ENCODE measurements at regions not wholly inside any gene's neighbourhood (a gene's known extent, or its start where the extent isn't known, plus 50 kb on each side); places are given as distances from the start of the nearest gene placed in this dataset.

DNA sequence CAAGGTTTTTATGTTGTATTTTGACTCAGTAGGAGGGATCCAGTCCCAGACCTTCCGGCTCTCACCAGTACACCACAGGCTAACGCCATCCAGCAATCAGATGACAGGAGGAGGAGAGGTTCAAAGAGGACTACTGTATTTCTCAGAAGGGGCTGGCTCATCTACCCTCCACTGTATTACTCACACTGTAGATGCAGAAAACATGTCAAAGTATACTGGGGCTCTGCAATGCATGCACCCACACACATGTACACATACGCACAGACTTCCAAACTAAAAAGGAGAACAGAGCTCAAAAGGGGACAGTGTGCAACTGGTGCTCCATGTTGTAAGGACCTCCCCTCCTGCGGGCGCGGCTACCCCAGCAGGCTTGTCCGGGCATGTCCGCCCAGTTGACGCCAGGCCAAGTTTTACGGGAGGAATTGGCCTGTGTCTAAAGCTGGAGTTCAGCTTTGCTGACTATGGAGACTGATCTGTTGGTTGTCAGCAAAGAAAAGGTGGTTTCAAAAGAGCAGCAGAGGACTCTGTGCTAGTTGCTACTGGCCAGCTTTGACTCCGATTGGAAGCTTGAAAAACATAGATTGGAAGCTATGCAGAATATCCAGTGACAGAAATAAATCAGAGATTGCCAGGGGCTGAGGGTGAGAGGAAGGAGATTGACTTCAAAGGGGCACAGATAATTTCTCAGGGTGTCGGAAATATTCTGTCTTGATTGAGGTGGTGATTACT, 314.2 kb downstream of the DLEU7 start (continued):
- TF ChIP-seq ZNF132 (tag by site-specific recombination; IDR thresholded peaks at IDR 0.05; ENCODE audit: borderline replicate concordance) (no peak), GFI1B (tag by site-specific recombination; IDR thresholded peaks at IDR 0.05) (no peak; the same call in 1 of the 2 replicates), ZNF335 (tag by site-specific recombination; conservative IDR thresholded peaks at IDR 0.05) (0 out of 2 replicates have a peak, but pooled peaks have one; percentile 38)
- TF ChIP-seq, protein P1, sequence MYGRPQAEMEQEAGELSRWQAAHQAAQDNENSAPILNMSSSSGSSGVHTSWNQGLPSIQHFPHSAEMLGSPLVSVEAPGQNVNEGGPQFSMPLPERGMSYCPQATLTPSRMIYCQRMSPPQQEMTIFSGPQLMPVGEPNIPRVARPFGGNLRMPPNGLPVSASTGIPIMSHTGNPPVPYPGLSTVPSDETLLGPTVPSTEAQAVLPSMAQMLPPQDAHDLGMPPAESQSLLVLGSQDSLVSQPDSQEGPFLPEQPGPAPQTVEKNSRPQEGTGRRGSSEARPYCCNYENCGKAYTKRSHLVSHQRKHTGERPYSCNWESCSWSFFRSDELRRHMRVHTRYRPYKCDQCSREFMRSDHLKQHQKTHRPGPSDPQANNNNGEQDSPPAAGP (tag by site-specific recombination; IDR thresholded peaks at IDR 0.05), result no peak

DNA sequence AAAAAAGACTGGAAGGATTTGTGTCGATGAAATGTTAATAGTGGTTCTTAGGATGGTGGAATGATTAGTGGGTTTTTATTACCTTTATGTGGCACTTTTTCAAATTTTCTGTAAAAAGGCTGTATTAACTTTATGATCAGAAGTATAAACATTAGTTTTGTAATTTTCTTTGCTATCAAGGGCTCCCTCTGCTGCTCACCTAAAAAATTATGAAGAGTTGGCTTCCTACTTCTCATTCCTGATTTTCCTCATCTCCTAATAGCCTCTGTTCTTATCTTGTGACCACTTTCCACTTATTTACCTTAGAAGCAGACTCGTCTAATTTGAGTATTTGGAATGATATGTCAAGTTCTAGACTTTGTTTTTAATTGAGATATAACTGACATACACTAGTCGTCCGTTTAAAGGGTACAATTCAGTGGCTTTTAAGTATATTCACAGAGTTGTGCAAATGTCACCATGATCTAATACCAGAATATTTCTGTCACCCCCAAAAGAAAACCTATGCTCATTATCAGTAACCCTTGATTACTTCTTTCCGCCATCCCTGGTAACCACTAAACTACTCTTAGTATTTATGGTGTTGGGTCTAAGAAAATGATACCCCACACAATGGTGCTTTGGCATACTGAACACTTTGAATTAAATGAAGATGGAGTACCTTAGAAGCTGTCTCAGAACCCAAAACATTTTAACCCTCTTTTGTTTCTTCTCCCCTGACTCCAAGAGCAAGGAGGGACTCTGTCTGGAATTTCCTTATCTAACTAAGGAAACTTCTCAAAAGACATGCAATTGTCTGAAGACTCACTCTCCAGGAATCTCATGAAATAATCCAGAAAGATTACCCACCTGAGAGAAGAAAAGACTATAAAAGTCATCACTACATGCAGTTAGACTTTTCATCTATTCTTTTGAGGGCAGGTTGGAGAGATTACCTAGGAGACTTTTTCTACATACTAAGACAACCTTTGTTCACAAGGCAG, 311.3 kb downstream of the DLEU7 start:
- Histone ChIP-seq H3K4me3 (ENCODE audit: low read depth, low read length) (no peak overlapping the region), H3K4me1 (ENCODE audit: control insufficient read depth, insufficient read depth, low read length) (peaks cover 5% of the 10 kb centered on the region), H3K27ac (ENCODE audit: extremely low read depth, low read depth, low read length) (no peak overlapping the region), H3K36me3 (ENCODE audit: control insufficient read depth in 2 of 2, insufficient read depth in 1 of 2, low read length in 2 of 2) (no peaks in the 10 kb centered on the region), H3K9me3 (ENCODE audit: control insufficient read depth, insufficient read depth, low read depth, low read length) (no peaks in the 10 kb centered on the region)
- POLR2A ChIA-PET, result no interaction called here
- CTCF ChIA-PET, result interaction anchor here (0.6 to 1.3 kb wide), 4 partner anchors 8 to 114 kb away, joined by 3 read pairs; no protein-coding TSS in a partner anchor
- TF ChIP-seq, protein P2, sequence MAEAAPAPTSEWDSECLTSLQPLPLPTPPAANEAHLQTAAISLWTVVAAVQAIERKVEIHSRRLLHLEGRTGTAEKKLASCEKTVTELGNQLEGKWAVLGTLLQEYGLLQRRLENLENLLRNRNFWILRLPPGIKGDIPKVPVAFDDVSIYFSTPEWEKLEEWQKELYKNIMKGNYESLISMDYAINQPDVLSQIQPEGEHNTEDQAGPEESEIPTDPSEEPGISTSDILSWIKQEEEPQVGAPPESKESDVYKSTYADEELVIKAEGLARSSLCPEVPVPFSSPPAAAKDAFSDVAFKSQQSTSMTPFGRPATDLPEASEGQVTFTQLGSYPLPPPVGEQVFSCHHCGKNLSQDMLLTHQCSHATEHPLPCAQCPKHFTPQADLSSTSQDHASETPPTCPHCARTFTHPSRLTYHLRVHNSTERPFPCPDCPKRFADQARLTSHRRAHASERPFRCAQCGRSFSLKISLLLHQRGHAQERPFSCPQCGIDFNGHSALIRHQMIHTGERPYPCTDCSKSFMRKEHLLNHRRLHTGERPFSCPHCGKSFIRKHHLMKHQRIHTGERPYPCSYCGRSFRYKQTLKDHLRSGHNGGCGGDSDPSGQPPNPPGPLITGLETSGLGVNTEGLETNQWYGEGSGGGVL (tag by site-specific recombination; IDR thresholded peaks at IDR 0.05), result no peak
- TF ChIP-seq, protein P3, sequence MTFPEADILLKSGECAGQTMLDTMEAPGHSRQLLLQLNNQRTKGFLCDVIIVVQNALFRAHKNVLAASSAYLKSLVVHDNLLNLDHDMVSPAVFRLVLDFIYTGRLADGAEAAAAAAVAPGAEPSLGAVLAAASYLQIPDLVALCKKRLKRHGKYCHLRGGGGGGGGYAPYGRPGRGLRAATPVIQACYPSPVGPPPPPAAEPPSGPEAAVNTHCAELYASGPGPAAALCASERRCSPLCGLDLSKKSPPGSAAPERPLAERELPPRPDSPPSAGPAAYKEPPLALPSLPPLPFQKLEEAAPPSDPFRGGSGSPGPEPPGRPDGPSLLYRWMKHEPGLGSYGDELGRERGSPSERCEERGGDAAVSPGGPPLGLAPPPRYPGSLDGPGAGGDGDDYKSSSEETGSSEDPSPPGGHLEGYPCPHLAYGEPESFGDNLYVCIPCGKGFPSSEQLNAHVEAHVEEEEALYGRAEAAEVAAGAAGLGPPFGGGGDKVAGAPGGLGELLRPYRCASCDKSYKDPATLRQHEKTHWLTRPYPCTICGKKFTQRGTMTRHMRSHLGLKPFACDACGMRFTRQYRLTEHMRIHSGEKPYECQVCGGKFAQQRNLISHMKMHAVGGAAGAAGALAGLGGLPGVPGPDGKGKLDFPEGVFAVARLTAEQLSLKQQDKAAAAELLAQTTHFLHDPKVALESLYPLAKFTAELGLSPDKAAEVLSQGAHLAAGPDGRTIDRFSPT (tag by site-specific recombination; IDR thresholded peaks at IDR 0.05), result no peak
- TF ChIP-seq ZBTB20 (tag by site-specific recombination; IDR thresholded peaks at IDR 0.05) (no peak), ZNF433 (tag by site-specific recombination; IDR thresholded peaks at IDR 0.05; ENCODE audit: low read depth) (no peak), MEIS1 (CRISPR knock-in tag; IDR thresholded peaks at IDR 0.05; ENCODE audit: borderline replicate concordance) (no peak), KLF8 (tag by site-specific recombination; IDR thresholded peaks at IDR 0.05) (no peak), ZNF555 (tag by site-specific recombination; conservative IDR thresholded peaks at IDR 0.05) (no peak), ZNF48 (tag by site-specific recombination; IDR thresholded peaks at IDR 0.05) (no peak), MZF1 (tag by site-specific recombination; IDR thresholded peaks at IDR 0.05; ENCODE audit: borderline replicate concordance) (no peak), ZNF416 (tag by site-specific recombination; IDR thresholded peaks at IDR 0.05) (no peak), ZEB2 (tag by site-specific recombination; IDR thresholded peaks at IDR 0.05) (no peak), ZSCAN30 (tag by site-specific recombination; IDR thresholded peaks at IDR 0.05) (no peak), ZNF670 (tag by site-specific recombination; IDR thresholded peaks at IDR 0.05; ENCODE audit: low read depth) (no peak), KLF10 (tag by site-specific recombination; IDR thresholded peaks at IDR 0.05) (no peak), ZNF654 (tag by site-specific recombination; IDR thresholded peaks at IDR 0.05; ENCODE audit: low read depth) (peak; percentile 22; the same call in 1 of the 2 replicates), KLF1 (tag by site-specific recombination; IDR thresholded peaks at IDR 0.05) (no peak), ZNF335 (tag by site-specific recombination; conservative IDR thresholded peaks at IDR 0.05) (no peak), ZNF211 (tag by site-specific recombination; IDR thresholded peaks at IDR 0.05; ENCODE audit: low read depth) (no peak), EGR2 (tag by site-specific recombination; IDR thresholded peaks at IDR 0.05; ENCODE audit: low read depth) (no peak), ZNF549 (tag by site-specific recombination; IDR thresholded peaks at IDR 0.05) (no peak), ZFP41 (tag by site-specific recombination; IDR thresholded peaks at IDR 0.05; ENCODE audit: borderline replicate concordance) (no peak), OVOL3 (tag by site-specific recombination; IDR thresholded peaks at IDR 0.05) (no peak)
- TF ChIP-seq, protein P4, sequence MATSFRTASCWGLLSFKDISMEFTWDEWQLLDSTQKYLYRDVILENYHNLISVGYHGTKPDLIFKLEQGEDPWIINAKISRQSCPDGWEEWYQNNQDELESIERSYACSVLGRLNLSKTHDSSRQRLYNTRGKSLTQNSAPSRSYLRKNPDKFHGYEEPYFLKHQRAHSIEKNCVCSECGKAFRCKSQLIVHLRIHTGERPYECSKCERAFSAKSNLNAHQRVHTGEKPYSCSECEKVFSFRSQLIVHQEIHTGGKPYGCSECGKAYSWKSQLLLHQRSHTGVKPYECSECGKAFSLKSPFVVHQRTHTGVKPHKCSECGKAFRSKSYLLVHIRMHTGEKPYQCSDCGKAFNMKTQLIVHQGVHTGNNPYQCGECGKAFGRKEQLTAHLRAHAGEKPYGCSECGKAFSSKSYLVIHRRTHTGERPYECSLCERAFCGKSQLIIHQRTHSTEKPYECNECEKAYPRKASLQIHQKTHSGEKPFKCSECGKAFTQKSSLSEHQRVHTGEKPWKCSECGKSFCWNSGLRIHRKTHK (tag by site-specific recombination; IDR thresholded peaks at IDR 0.05), result no peak
- TF ChIP-seq, protein P5, sequence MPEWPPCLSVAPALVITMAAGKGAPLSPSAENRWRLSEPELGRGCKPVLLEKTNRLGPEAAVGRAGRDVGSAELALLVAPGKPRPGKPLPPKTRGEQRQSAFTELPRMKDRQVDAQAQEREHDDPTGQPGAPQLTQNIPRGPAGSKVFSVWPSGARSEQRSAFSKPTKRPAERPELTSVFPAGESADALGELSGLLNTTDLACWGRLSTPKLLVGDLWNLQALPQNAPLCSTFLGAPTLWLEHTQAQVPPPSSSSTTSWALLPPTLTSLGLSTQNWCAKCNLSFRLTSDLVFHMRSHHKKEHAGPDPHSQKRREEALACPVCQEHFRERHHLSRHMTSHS (tag by site-specific recombination; IDR thresholded peaks at IDR 0.05), result no peak

All from HEK293 (cell line).